ENCODE measurements at regions not wholly inside any gene's neighbourhood (a gene's known extent, or its start where the extent isn't known, plus 50 kb on each side); places are given as distances from the start of the nearest gene placed in this dataset.

DNA sequence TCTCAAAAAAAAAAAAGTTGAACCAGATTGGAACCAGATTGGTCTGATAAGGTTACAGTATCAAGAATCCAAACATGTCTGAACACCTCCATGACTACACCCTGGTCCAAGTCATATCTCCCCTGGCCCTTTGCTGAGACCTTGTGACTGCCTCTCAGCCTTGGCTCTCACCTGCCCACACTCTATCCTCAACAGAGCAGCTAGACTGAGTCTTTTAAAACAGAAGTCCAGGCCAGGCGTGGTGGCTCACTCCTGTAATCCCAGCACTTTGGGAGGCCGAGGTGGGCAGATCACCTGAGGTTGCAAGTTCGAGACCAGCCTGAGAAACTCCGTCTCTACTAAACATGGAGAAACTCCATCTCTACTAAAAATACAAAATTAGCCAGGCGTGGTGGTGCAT, 91.7 kb downstream of the AIPL1 start:
- TF ChIP-seq, protein P1, sequence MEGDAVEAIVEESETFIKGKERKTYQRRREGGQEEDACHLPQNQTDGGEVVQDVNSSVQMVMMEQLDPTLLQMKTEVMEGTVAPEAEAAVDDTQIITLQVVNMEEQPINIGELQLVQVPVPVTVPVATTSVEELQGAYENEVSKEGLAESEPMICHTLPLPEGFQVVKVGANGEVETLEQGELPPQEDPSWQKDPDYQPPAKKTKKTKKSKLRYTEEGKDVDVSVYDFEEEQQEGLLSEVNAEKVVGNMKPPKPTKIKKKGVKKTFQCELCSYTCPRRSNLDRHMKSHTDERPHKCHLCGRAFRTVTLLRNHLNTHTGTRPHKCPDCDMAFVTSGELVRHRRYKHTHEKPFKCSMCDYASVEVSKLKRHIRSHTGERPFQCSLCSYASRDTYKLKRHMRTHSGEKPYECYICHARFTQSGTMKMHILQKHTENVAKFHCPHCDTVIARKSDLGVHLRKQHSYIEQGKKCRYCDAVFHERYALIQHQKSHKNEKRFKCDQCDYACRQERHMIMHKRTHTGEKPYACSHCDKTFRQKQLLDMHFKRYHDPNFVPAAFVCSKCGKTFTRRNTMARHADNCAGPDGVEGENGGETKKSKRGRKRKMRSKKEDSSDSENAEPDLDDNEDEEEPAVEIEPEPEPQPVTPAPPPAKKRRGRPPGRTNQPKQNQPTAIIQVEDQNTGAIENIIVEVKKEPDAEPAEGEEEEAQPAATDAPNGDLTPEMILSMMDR (IDR thresholded peaks at IDR 0.05 in 4 of 5, conservative IDR thresholded peaks at IDR 0.05 in 1 of 5), result no peak
- no peak for TF ChIP-seq POLR2A (IDR thresholded peaks at IDR 0.05)

Data from gastrocnemius medialis (tissue), 4 donors.